ENCODE measurements at regions not wholly inside any gene's neighbourhood (a gene's known extent, or its start where the extent isn't known, plus 50 kb on each side); places are given as distances from the start of the nearest gene placed in this dataset.

GRCh38 chr18:10025711-10026670 is 112.2 kb downstream of the VAPA start:
- H3K4me1 ChIP-seq (ENCODE audit: control insufficient read depth, insufficient read depth, low read length): no peaks in the 10 kb centered on the region
- H3K36me3 ChIP-seq (ENCODE audit: control insufficient read depth, insufficient read depth, low read length): no peaks in the 10 kb centered on the region
- no peak for DNase-seq (ENCODE audit: low read depth, low spot score)
- BruUV-seq (replicated peaks): no TSS peak
- TF ChIP-seq POLR2AphosphoS5 (IDR thresholded peaks at IDR 0.05; ENCODE audit: low read depth, low read length): no peak
- TF ChIP-seq TCF7L2 (IDR thresholded peaks at IDR 0.05; ENCODE audit: low read depth, low read length): no peak
- no peak for TF ChIP-seq CTCF (IDR thresholded peaks at IDR 0.05)
- no peak for TF ChIP-seq REST (IDR thresholded peaks at IDR 0.05; ENCODE audit: insufficient read depth in 1 of 2, low read depth in 2 of 2, low read length in 1 of 2)
- no peak for TF ChIP-seq SIN3A (IDR thresholded peaks at IDR 0.05; ENCODE audit: borderline replicate concordance, insufficient read depth, low read depth, low read length)
- H3K27me3 ChIP-seq (ENCODE audit: control insufficient read depth, insufficient read depth, low read length): no peaks in the 10 kb centered on the region
- no peaks in the 10 kb centered on the region for H3K9me3 ChIP-seq (ENCODE audit: control insufficient read depth, insufficient read depth, low read depth, low read length)
- POLR2A ChIA-PET: no interaction called here
- in situ Hi-C loops (cut with HindIII; ENCODE audit: low pct_unique_long_range_greater_than_20kb, low sequenced_read_pairs) (no loop called here), intact Hi-C loops (cut with micrococcal nuclease; ENCODE audit: unreplicated experiment) (no loop called here)
- no peak for ATAC-seq
- CTCF ChIA-PET: no interaction called here
- H3K4me3 ChIP-seq (ENCODE audit: low read depth in 2 of 2, low read length in 2 of 2): no peak overlapping the region
- no peak overlapping the region for H3K27ac ChIP-seq (ENCODE audit: low read length)

- no TSS peak for BruUV-seq (replicated peaks)
- no peak overlapping the region for H3K27ac ChIP-seq (ENCODE audit: low read length)
- TF ChIP-seq POLR2AphosphoS5 (IDR thresholded peaks at IDR 0.05; ENCODE audit: low read depth, low read length): no peak
- TF ChIP-seq REST (IDR thresholded peaks at IDR 0.05; ENCODE audit: insufficient read depth in 1 of 2, low read depth in 2 of 2, low read length in 1 of 2): no peak
- no peak for TF ChIP-seq TCF7L2 (IDR thresholded peaks at IDR 0.05; ENCODE audit: low read depth, low read length)
- ChIA-PET POLR2A (no interaction called here), CTCF (no interaction called here)
- DNase-seq (ENCODE audit: low read depth, low spot score) (no peak), ATAC-seq (no peak)
- no peaks in the 10 kb centered on the region for H3K27me3 ChIP-seq (ENCODE audit: control insufficient read depth, insufficient read depth, low read length)
- in situ Hi-C loops (cut with HindIII; ENCODE audit: low pct_unique_long_range_greater_than_20kb, low sequenced_read_pairs): no loop called here
- no peak overlapping the region for H3K4me3 ChIP-seq (ENCODE audit: low read depth in 2 of 2, low read length in 2 of 2)
- H3K36me3 ChIP-seq (ENCODE audit: control insufficient read depth, insufficient read depth, low read length): no peaks in the 10 kb centered on the region
- intact Hi-C loops (cut with micrococcal nuclease; ENCODE audit: unreplicated experiment): no loop called here
- no peaks in the 10 kb centered on the region for H3K4me1 ChIP-seq (ENCODE audit: control insufficient read depth, insufficient read depth, low read length)
- no peaks in the 10 kb centered on the region for H3K9me3 ChIP-seq (ENCODE audit: control insufficient read depth, insufficient read depth, low read depth, low read length)
Measured at GRCh38 chr18:10027031-10027430, 113.2 kb downstream of the VAPA start.

All from Panc1 (cell line).